ENCODE measurements at regions not wholly inside any gene's neighbourhood (a gene's known extent, or its start where the extent isn't known, plus 50 kb on each side); places are given as distances from the start of the nearest gene placed in this dataset.

DNA sequence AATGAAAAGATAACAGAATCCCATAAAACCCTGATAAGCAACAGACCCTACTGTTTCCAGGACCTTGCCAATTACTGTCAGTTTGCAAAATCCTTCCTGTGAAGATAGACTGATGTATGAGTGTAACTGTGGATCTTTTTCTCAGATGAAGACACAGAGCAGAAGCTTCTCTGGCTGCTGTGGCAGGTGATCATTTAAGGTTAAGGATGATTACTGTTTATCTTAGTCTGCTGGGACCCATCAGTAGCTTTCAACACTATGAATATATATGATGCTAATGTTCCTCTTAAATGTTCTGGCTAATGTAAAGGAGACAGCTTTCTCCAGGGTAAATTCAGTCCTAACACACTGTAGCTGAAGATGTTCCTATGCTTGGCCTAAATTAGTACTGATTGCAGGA, 56.0 kb upstream of the CTTNBP2 start:
- no peak for DNase-seq (ENCODE audit: low read depth)

DNA sequence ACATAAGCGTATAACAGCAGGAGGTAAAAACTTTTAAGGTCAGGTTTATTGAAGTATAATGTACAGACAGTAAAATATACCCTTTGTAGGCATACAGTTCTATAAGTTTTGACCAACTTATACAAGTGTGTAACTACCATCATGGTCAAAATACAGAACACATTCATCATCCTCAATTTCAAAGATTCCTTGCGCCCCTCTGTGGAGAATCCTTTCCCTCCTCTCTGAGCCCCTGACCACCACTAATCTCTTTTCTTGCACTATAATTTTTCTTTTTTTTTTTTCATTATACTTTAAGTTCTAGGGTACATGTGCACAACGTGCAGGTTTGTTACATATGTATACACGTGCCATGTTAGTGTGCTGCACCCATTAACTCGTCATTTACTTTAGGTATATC, 58.1 kb upstream of the CTTNBP2 start:
- no peak for DNase-seq (ENCODE audit: low read depth)

GRCh38 chr7:117937049-117937752, 64.0 kb upstream of the CTTNBP2 start:
- DNase-seq (ENCODE audit: low read depth) = no peak

GRCh38 chr7:117937753-117938483, 64.7 kb upstream of the CTTNBP2 start:
- no peak for DNase-seq (ENCODE audit: low read depth)

DNA sequence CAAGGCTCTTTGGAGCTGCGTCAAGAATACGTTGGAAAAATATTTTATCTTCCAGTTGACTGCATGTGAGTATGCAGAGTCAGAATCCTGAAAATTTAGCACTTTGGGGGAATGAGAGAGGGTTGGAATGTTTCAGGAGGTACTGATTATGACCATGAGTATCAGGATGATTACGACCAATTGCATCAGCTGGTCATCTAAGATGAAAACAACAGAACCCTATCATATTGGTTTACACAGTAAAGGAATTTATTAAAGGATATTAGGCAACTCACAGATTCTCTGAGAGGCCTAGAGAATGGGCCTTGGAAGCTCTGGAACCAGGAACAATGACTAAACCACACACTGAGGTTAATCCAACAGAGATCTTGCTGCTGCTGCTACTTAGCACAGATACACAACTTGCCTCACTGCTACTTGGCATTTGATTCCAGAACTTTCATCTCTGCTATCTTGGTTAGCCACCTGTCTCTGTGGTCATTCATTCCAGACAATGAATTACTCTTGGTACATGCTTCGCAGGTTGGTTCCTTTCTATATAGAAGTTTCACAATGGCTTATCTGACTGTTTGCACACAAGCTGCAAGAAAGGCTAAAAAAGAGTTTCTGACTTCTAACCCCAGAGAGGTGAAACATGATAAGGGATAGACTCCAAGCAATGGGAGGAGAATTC, 68.0 kb upstream of the CTTNBP2 start:
- DNase-seq (ENCODE audit: low read depth) = peak; percentile 1

DNA sequence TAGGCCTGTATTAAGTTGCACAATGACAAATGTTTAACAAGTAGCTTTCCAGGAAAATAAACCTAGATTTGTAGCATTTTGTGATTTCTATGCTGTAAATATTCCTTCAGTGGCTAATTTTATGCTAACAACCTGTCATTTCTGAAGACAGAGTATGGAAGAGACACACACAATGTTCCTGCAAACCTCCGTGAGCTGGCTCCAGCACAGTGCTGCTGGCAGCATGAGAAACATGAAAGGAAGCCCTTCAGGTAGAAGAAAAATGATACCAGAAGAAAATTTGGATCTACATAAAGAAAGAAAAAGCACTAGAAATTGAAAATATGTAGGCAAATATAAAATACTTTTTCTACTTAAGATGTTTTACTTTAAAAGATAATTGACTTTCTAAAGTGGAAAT, 69.5 kb upstream of the CTTNBP2 start:
- DNase-seq (ENCODE audit: low read depth) = no peak

- DNase-seq (ENCODE audit: low read depth) = no peak
Observed at GRCh38 chr7:117944886-117945285, 71.6 kb upstream of the CTTNBP2 start.

GRCh38 chr7:117946151-117946633, 73.0 kb upstream of the CTTNBP2 start:
- DNase-seq (ENCODE audit: low read depth) = peak; percentile 25

- peak; percentile 38 for DNase-seq (ENCODE audit: low read depth)
Observed at GRCh38 chr7:117949232-117949631, 76.0 kb upstream of the CTTNBP2 start.

- DNase-seq (ENCODE audit: low read depth) = no peak
Observed at GRCh38 chr7:117950601-117951260, 77.5 kb upstream of the CTTNBP2 start.

DNA sequence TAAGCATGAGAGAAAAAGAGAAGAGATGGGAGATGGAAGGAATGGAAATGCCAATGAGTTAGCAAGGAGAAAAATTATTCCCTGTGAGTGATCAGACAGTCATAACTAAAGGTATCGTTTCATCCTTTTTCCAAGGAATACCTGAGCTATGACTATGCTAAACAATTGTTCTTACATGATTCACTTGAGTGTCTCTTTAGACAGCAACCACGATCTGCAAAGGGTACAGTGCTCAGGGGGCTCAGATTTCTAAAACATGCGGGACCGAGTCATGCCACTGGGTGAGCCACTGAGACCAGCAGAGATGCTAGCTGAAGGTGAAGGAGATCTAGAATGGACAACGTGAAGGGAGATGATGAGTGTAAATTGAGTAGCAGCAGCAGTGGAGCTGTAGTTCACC, 78.0 kb upstream of the CTTNBP2 start:
- DNase-seq (ENCODE audit: low read depth) = no peak

- DNase-seq (ENCODE audit: low read depth) = no peak
Observed at GRCh38 chr7:117951691-117952280, 78.5 kb upstream of the CTTNBP2 start.

DNA sequence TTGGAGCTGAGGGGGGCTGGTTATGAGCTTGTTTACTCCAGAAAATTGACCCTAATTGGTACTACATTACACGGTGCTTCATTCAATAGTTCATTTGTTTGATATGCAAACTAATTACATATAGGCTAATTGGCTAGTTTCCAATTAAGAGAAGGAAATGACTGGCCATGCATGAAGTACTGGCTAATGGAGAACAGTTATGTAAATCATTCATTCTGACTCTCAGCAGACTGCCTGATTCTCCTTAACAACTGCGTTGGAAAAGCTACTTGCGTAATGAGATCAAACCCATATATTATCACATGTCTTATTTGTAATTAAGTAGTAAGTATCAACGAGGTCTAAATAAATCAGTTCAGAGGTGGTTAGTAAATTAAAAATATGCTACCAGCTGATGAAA, 81.8 kb upstream of the CTTNBP2 start:
- DNase-seq (ENCODE audit: low read depth) = no peak

DNA sequence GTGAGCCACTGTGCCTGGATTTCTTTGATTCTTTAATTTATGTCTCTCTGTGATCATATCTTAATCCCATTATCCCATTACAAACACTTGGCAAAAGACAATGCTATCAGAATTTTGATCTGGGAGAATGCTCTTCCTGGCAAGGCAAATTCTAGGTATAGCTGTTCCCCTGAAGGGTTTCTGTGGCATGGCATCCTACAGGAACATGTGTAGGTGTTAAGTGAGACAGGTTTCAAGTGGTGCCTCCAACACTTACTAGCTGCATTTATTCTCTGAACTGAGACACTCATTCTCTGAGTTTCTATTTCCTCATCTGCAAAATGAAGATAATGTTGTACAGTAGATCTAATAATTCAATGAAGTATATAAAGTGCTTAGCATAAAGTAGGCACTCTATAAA, 87.1 kb upstream of the CTTNBP2 start:
- DNase-seq (ENCODE audit: low read depth) = no peak

- no peak for DNase-seq (ENCODE audit: low read depth)
Observed at GRCh38 chr7:117961235-117961634, 88.0 kb upstream of the CTTNBP2 start.

DNA sequence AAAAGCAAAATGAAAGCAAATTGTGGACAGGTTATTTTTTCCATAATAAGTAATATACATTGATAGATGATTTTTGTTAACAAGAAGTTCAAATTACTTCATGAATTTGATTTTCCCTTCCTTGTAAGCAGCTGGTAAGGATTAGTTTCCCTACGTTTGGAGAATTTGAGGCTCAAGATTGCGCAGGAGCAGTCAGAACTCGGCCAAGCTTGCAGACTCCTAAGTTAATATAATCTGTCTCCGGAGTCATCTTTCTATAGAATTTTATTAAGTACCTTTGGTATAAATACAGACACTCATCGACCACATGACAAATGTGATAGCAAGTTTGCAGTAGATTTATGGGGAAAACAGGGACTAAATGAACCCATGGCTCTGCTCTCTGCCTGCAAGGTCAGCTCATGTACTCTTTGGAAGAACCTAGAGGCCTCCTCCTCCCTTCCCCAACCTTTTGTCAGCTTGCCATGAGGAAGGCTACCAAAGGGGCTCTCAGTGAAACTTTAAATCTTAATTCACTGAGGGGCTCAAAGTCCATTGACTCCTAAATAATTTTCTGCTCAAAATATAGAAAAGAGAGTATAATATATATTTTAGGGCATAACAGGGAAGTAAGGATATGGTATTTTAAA, 89.2 kb upstream of the CTTNBP2 start:
- DNase-seq (ENCODE audit: low read depth) = no peak

GRCh38 chr7:117963264-117964197, 90.3 kb upstream of the CTTNBP2 start:
- DNase-seq (ENCODE audit: low read depth) = no peak

DNA sequence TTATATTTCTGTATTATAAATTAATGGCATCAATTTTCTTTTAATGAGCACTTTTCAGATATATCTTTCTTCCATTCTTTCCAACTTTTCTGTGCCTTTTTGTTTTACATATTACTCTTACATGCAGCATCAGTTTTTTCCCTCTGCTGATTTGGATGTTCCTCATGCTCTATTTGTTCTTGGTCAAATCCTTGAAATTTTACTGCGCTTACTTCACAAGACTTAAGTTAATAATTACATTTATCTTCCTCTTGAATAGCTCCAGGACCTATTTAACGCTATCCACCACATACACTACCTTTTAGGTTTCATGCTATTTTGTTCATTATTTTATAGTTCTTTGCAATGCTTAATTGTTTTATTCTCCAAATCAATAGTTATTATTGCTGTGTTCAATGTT, 97.6 kb upstream of the CTTNBP2 start:
- no peak for DNase-seq (ENCODE audit: low read depth)

GRCh38 chr7:117971556-117972244, 98.5 kb upstream of the CTTNBP2 start:
- DNase-seq (ENCODE audit: low read depth) = no peak

GRCh38 chr7:117972606-117973005, 99.4 kb upstream of the CTTNBP2 start:
- no peak for DNase-seq (ENCODE audit: low read depth)
